ENCODE measurements at regions not wholly inside any gene's neighbourhood (a gene's known extent, or its start where the extent isn't known, plus 50 kb on each side); places are given as distances from the start of the nearest gene placed in this dataset.

- ATAC-seq (peak; percentile 53 to 76 (median 68)), FAIRE-seq (no peak), DNase-seq (peak; percentile 94 to 98 (median 96))
- Histone ChIP-seq H3K27ac (peak overlapping the region; percentile 95 to 100 (median 98)), H3K36me3 (no peaks in the 10 kb centered on the region), H3K27me3 (no peaks in the 10 kb centered on the region), H3K4me1 (peaks cover 31 to 38% (median 34%) of the 10 kb centered on the region in 3 donors), H3K9me3 (no peaks in the 10 kb centered on the region), H3K4me3 (peak overlapping the region; percentile 8 to 69 (median 53))
- 0% methylated on average over 37 to 43 of the region's 43 CpGs for WGBS, 2 donors
- no peak for TF ChIP-seq CTCF (IDR thresholded peaks at IDR 0.05)
- intact Hi-C loops (cut with DNase I) = loop anchor here in 1 of 3 donors (10.0 kb wide), 1 partner anchor 108 kb away; no protein-coding TSS in a partner anchor
Measured at GRCh38 chr9:129496473-129497004, 124.4 kb downstream of the C9orf50 start.

GRCh38 chr9:129495620-129496472, 125.1 kb downstream of the C9orf50 start:
- H3K27me3 ChIP-seq = no peaks in the 10 kb centered on the region
- H3K4me1 ChIP-seq = peaks cover 38 to 40% (median 38%) of the 10 kb centered on the region in 3 donors
- peak overlapping the region; percentile 8 to 69 (median 53) for H3K4me3 ChIP-seq
- DNase-seq = peak; percentile 96 to 98 (median 98)
- intact Hi-C loops (cut with DNase I) = loop anchor here in 1 of 3 donors (10.0 kb wide), 1 partner anchor 109 kb away; no protein-coding TSS in a partner anchor
- ATAC-seq = peak; percentile 70 to 84 (median 76)
- H3K9me3 ChIP-seq = no peaks in the 10 kb centered on the region
- no peak for FAIRE-seq
- peak overlapping the region; percentile 95 to 100 (median 98) for H3K27ac ChIP-seq
- no peak for TF ChIP-seq CTCF (IDR thresholded peaks at IDR 0.05)
- WGBS, 2 donors = 0 to 1% methylated on average over 50 of the region's 50 CpGs
- H3K36me3 ChIP-seq = no peaks in the 10 kb centered on the region

- peak overlapping the region in 2 of 4 donors; percentile 58 to 69 for H3K4me3 ChIP-seq
- TF ChIP-seq CTCF (IDR thresholded peaks at IDR 0.05) = no peak
- intact Hi-C loops (cut with DNase I) = loop anchor here in 1 of 3 donors (10.0 kb wide), 1 partner anchor 111 kb away; no protein-coding TSS in a partner anchor
Measured at GRCh38 chr9:129494113-129494789, 126.7 kb downstream of the C9orf50 start.

GRCh38 chr9:129493706-129494047, 127.2 kb downstream of the C9orf50 start:
- H3K9me3 ChIP-seq = no peaks in the 10 kb centered on the region
- peak overlapping the region; percentile 95 to 100 (median 98) for H3K27ac ChIP-seq
- peaks cover 36 to 41% (median 40%) of the 10 kb centered on the region in 3 donors for H3K4me1 ChIP-seq
- no peaks in the 10 kb centered on the region for H3K36me3 ChIP-seq
- no peak for DNase-seq
- 56 to 65% methylated on average over 7 to 8 of the region's 8 CpGs for WGBS, 2 donors
- intact Hi-C loops (cut with DNase I) = loop anchor here in 1 of 3 donors (10.0 kb wide), 1 partner anchor 111 kb away; no protein-coding TSS in a partner anchor
- TF ChIP-seq CTCF (IDR thresholded peaks at IDR 0.05) = no peak
- no peaks in the 10 kb centered on the region for H3K27me3 ChIP-seq
- H3K4me3 ChIP-seq = peak overlapping the region in 1 of 4 donors; percentile 58
- no peak for FAIRE-seq
- ATAC-seq = no peak

More at GRCh38 chr9:129494113-129494789, 126.7 kb downstream of the C9orf50 start:
- Histone ChIP-seq H3K36me3 (no peaks in the 10 kb centered on the region), H3K4me1 (peaks cover 38 to 41% (median 40%) of the 10 kb centered on the region in 3 donors), H3K9me3 (no peaks in the 10 kb centered on the region), H3K27me3 (no peaks in the 10 kb centered on the region), H3K27ac (peak overlapping the region; percentile 95 to 100 (median 98))
- 52 to 53% methylated on average over 9 to 11 of the region's 11 CpGs for WGBS, 2 donors
- peak in 5 of 6 donors; percentile 67 to 85 (median 75) for DNase-seq
- FAIRE-seq = no peak
- ATAC-seq = peak; percentile 10 to 31 (median 22)
